Kidney epithelial cell (primary cell): ENCODE measurements at regions not wholly inside any gene's neighbourhood (a gene's known extent, or its start where the extent isn't known, plus 50 kb on each side); places are given as distances from the start of the nearest gene placed in this dataset.

Experiments used
- DNase-seq: peaks from one replicate; pipeline ENCODE4 v3.0.0-alpha.2; 2010; ENCODE audit warnings: low read depth
- H3K27me3 ChIP-seq: 2 replicates; pipeline ENCODE4 v1.6.0; 2011; ENCODE audit warnings: low read length; ENCODE audit not compliant: control insufficient read depth, insufficient read depth
- H3K36me3 ChIP-seq: 2 replicates; pipeline ENCODE4 v1.5.1; 2011; ENCODE audit warnings: low read length; ENCODE audit not compliant: control insufficient read depth, insufficient read depth
- H3K4me3 ChIP-seq: 2 replicates; pipeline ENCODE4 v1.5.1; 2011; ENCODE audit warnings: low read depth, mild to moderate bottlenecking, control low read depth, low read length
- TF ChIP-seq, protein P1 (sequence below): IDR thresholded peaks from 2 replicates; pipeline ENCODE4 v1.5.1; 2011; ENCODE audit warnings: mild to moderate bottlenecking, moderate library complexity, low read length, control low read depth, inconsistent platforms; ENCODE audit not compliant: insufficient read depth, poor library complexity, severe bottlenecking

DNA sequence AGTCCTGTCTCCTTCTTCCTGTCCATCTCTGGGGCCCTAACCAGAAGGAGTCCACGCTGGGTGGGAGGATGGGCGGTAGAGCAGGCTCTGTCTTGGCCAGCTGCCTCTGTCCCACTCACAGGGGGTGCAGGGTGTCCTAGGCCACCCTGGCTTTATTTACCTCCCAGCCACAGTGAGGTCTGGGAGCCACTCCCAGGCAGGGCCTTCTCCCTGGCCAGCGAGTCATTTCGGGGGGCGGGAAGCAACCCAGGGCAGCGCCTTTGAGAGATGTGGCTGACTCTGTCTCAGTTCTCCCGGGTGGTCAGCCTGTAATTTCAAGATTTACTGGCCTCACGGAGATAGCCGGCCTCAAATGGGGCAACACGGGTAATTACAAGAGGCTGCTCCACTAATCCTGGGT lies 67.4 kb upstream of the PTCH1 start:
- H3K27me3 ChIP-seq = no peaks in the 10 kb centered on the region
- no peak overlapping the region for H3K4me3 ChIP-seq
- no peaks in the 10 kb centered on the region for H3K36me3 ChIP-seq
- TF ChIP-seq, protein P1, sequence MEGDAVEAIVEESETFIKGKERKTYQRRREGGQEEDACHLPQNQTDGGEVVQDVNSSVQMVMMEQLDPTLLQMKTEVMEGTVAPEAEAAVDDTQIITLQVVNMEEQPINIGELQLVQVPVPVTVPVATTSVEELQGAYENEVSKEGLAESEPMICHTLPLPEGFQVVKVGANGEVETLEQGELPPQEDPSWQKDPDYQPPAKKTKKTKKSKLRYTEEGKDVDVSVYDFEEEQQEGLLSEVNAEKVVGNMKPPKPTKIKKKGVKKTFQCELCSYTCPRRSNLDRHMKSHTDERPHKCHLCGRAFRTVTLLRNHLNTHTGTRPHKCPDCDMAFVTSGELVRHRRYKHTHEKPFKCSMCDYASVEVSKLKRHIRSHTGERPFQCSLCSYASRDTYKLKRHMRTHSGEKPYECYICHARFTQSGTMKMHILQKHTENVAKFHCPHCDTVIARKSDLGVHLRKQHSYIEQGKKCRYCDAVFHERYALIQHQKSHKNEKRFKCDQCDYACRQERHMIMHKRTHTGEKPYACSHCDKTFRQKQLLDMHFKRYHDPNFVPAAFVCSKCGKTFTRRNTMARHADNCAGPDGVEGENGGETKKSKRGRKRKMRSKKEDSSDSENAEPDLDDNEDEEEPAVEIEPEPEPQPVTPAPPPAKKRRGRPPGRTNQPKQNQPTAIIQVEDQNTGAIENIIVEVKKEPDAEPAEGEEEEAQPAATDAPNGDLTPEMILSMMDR = no peak
- DNase-seq = no peak

DNA sequence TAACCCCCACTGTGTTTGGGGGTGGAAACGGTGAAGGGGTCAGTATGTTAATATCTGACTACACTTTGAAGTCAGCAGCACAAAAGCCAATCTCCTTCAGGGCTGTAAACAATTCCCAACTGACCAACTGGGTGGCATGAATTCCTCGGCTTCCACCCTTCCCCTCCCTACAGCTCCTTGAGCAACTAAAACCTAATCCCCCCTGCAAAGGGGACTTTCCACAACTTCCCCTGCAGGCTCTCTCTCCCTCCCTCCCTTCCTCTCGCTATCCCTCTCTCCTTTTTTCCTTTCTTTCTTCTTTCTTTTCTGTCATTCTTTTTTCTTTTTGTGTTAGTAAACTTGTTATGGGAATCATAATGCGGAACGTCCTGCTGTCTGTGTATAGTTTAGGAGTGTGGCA lies 65.1 kb upstream of the PTCH1 start:
- Histone ChIP-seq H3K36me3 (no peaks in the 10 kb centered on the region), H3K27me3 (no peaks in the 10 kb centered on the region), H3K4me3 (no peak overlapping the region)
- TF ChIP-seq, protein P1 = no peak
- DNase-seq = no peak

DNA sequence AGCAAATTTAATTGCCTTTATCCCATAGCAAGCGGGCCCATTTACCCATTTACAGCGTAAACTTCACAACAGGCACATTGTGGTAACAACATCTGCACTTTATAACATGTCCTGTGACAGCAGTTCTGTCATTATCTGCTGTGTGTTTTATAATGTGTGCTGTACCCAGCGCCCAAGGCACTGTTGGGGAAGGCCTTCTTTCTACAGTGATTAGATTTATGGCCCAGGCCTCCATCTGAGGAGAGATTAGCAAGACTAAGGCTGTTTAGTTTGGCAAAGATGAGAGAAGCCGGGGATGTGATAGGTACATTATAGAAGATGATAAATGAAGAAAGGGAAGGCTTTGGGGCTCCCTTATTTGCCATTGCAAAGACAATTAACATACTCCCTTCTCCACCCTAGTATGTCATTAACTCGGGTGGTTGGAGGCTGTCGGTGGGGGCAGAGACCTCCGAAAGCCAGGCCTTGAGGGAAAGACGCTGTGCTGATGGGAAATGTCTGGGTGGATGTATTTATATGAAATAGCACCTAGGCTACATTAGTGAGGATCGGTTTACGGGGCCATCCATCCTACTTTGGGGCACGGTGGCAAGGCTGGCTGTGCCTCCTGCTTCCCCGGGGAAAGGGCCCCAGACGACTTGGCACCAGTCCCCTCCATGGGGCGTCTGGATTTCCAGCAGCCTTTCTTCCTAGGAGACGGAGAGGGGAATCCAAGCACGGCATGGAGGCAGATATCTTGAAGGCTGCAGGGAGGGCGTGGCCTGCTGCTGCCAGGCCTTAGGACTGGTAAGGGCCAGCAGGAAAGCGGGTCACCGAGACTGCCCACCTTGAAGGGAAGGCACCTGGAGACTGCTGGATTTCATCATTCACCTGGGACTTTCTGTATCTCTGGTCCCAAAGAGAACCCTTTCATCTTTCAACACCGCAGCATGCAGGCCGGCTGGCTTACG lies 64.3 kb upstream of the PTCH1 start:
- DNase-seq = no peak
- Histone ChIP-seq H3K27me3 (no peaks in the 10 kb centered on the region), H3K36me3 (no peaks in the 10 kb centered on the region), H3K4me3 (no peak overlapping the region)
- TF ChIP-seq, protein P1 = no peak

DNA sequence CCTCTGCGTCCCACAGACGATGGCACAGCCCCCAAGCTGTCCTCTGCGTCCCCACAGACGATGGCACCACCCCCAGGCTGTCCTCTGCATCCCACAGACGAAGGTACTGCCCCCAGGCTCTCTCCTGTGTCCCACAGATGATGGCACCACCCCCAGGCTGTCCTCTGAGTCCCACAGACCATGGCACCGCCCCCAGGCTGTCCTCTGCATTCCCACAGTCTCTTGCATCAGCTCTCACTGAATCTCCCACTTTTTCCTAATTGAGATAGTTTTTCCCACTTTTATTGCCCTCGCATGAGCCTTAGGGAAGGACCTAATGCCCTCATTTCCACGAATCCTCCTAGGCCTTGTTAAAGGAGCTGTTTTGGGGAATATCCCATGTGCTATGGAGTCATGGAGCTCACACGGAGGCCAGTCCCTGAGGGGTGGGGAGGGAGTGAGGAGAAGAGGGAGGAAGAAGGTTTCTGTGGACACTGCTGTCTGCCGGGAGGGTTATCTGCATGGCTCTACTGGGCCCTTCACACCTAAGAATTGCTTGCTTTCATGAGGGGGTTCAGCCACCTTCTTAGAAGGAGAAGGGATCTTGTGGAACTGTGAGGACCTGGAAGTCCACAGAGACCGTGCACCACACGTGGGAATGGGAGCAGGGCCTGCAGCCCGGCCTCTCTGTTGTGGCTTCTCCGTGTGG lies 58.2 kb upstream of the PTCH1 start:
- TF ChIP-seq, protein P1 = no peak
- Histone ChIP-seq H3K27me3 (no peaks in the 10 kb centered on the region), H3K4me3 (no peak overlapping the region), H3K36me3 (no peaks in the 10 kb centered on the region)
- no peak for DNase-seq

DNA sequence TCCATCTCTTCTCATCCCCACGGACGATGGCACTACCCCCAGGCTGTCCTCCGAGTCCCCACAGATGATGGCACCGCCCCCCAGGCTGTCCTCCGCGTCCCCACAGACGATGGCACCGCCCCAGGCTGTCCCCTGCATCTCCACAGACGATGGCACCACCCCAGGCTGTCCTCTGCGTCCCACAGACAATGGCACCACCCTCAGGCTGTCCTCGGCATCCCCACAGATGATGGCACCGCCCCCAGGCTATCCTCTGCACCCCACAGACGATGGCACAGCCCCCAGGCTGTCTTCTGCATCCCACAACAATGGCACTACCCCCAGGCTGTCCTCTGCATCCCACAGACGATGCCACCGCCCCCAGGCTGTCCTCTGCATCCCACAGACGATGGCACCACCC lies 57.4 kb upstream of the PTCH1 start:
- no peaks in the 10 kb centered on the region for H3K36me3 ChIP-seq
- TF ChIP-seq, protein P1 = no peak
- DNase-seq = no peak

More for the DNA sequence above, 57.4 kb upstream of the PTCH1 start:
- Histone ChIP-seq H3K4me3 (no peak overlapping the region), H3K27me3 (no peaks in the 10 kb centered on the region)
